ENCODE measurements at regions not wholly inside any gene's neighbourhood (a gene's known extent, or its start where the extent isn't known, plus 50 kb on each side); places are given as distances from the start of the nearest gene placed in this dataset.

DNA sequence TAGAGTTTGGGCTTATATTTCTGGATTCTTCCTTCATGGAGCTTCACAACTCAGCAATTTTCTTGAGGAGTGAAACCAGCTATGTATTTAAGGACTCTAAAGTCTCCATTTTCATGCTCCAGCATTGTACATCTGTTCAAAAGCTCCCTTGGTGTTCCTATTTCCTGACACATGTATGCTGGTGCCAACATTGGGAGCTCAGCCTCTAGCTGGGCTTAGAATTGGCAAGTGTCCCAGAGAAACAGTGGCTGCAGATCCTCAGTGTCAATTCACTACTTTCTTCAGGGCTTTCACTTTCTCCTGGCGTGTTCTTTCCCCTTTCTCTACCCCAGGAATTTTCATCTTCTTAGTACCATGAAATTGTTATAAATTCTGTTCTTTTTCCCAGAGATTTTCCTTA, 103.1 kb downstream of the ZNF467 start:
- TF ChIP-seq POLR2AphosphoS5 (IDR thresholded peaks at IDR 0.05; ENCODE audit: insufficient read depth in 1 of 2, low read depth in 1 of 2) (no peak), POLR2A (IDR thresholded peaks at IDR 0.05) (no peak)

Measured in vagina (tissue), 2 donors.